Glutamatergic neuron (in vitro differentiated cells): ENCODE measurements at regions not wholly inside any gene's neighbourhood (a gene's known extent, or its start where the extent isn't known, plus 50 kb on each side); places are given as distances from the start of the nearest gene placed in this dataset.

Source experiments
- DNase-seq: peaks from one replicate; pipeline ENCODE4 v3.0.0; 2022
- H3K27ac Mint-ChIP-seq: one replicate; pipeline ENCODE4 v1.8.0; 2020; ENCODE audit warnings: mild to moderate bottlenecking, mixed read lengths, inconsistent platforms; ENCODE audit not compliant: unreplicated experiment
- H3K27me3 Mint-ChIP-seq: one replicate; pipeline ENCODE4 v1.8.0; 2020; ENCODE audit warnings: mild to moderate bottlenecking, moderate library complexity, mixed read lengths, inconsistent platforms; ENCODE audit not compliant: unreplicated experiment
- H3K36me3 Mint-ChIP-seq: one replicate; pipeline ENCODE4 v1.8.0; 2020; ENCODE audit warnings: mild to moderate bottlenecking, mixed read lengths, inconsistent platforms; ENCODE audit not compliant: unreplicated experiment
- H3K4me1 Mint-ChIP-seq: one replicate; pipeline ENCODE4 v1.8.0; 2020; ENCODE audit warnings: mild to moderate bottlenecking, low read depth, mixed read lengths, inconsistent platforms; ENCODE audit not compliant: unreplicated experiment
- H3K4me3 Mint-ChIP-seq: one replicate; pipeline ENCODE4 v1.8.0; 2020; ENCODE audit warnings: mild to moderate bottlenecking, mixed read lengths, inconsistent platforms; ENCODE audit not compliant: unreplicated experiment
- H3K9me3 Mint-ChIP-seq: one replicate; pipeline ENCODE4 v1.8.0; 2020; ENCODE audit warnings: mild to moderate bottlenecking, moderate library complexity, mixed read lengths, inconsistent platforms; ENCODE audit not compliant: unreplicated experiment
- TF ChIP-seq, protein P1 (sequence below): fragments of 200-600 bp; sonication (generic); IDR thresholded peaks from one replicate; pipeline ENCODE4 v1.5.0; 2021; ENCODE audit not compliant: partially characterized antibody, unreplicated experiment

DNA sequence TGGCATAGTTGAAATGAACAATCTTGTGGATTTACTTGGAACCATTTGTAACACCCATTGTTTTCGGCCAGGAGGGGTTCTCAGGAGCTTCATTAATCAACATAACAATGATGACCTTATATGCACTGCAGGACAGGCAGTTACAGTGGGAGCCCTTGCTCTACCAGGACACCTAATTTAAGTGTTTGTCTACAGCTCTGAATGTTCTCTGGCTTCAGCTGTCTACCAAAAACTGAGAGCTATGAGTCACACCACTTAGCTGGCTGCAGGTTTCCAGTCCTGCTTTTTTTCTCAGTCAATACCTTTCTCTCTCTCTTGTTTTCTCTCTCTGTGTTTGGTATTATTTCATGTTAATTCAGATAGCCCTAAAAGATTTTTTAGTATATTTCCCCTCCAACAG lies 105.4 kb upstream of the MBNL2 start:
- H3K4me1 Mint-ChIP-seq: peaks cover 4% of the 10 kb centered on the region
- no peak overlapping the region for H3K27ac Mint-ChIP-seq
- no peak overlapping the region for H3K4me3 Mint-ChIP-seq
- no peaks in the 10 kb centered on the region for H3K36me3 Mint-ChIP-seq
- TF ChIP-seq, protein P1, sequence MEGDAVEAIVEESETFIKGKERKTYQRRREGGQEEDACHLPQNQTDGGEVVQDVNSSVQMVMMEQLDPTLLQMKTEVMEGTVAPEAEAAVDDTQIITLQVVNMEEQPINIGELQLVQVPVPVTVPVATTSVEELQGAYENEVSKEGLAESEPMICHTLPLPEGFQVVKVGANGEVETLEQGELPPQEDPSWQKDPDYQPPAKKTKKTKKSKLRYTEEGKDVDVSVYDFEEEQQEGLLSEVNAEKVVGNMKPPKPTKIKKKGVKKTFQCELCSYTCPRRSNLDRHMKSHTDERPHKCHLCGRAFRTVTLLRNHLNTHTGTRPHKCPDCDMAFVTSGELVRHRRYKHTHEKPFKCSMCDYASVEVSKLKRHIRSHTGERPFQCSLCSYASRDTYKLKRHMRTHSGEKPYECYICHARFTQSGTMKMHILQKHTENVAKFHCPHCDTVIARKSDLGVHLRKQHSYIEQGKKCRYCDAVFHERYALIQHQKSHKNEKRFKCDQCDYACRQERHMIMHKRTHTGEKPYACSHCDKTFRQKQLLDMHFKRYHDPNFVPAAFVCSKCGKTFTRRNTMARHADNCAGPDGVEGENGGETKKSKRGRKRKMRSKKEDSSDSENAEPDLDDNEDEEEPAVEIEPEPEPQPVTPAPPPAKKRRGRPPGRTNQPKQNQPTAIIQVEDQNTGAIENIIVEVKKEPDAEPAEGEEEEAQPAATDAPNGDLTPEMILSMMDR: no peak
- peaks cover under 1% of the 10 kb centered on the region for H3K27me3 Mint-ChIP-seq
- DNase-seq: no peak
- H3K9me3 Mint-ChIP-seq: no peaks in the 10 kb centered on the region

DNA sequence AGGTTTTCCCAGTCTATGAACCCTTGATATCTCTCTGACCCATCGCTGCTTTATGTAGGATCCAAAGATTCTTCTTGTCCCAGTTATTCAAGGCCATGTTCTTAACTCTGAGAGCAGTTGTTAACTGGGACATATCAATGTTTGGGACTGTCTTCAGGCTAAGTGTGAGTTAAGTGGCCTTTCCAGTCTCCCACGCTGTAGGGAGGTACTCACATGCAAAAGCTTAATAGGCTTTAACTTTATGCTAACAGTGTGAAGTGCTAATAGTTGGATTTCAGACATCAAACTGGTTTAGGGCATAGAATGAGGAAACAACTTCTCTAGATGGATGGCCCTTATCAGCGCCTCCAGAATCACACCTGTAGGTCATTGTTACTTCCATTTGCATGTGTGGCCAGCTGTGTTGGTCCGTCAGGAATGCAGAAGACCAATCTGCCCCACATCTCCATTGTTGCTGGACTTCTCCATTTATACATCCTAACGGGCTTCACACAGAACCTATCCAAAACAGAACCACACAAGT lies 104.7 kb upstream of the MBNL2 start:
- Mint-ChIP-seq H3K27ac (no peak overlapping the region), H3K4me3 (no peak overlapping the region), H3K27me3 (no peaks in the 10 kb centered on the region), H3K36me3 (no peaks in the 10 kb centered on the region), H3K4me1 (peaks cover 4% of the 10 kb centered on the region), H3K9me3 (no peaks in the 10 kb centered on the region)
- no peak for DNase-seq
- TF ChIP-seq, protein P1: no peak

DNA sequence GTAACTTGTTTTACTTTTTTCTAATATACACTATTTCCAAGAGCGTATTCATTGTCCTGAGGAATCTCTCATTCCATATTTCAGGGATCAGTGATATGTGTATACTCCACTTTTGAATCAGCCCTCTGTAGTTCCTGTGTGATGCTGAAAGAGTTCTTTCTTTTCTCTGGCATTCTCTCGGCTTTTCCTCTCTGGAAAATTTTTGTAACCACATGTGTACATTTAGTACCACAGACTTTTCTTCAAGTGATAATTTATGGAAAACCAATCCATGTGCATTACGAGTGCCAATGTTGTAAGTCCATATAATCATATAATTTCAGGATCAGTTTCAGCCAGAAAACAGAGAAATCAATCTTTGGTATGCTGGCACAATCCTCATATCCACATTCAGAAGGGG lies 102.2 kb upstream of the MBNL2 start:
- Mint-ChIP-seq H3K36me3 (no peaks in the 10 kb centered on the region), H3K4me3 (no peak overlapping the region), H3K9me3 (no peaks in the 10 kb centered on the region), H3K27ac (no peak overlapping the region), H3K4me1 (peaks cover 11% of the 10 kb centered on the region), H3K27me3 (no peaks in the 10 kb centered on the region)
- TF ChIP-seq, protein P1: no peak
- DNase-seq: no peak

DNA sequence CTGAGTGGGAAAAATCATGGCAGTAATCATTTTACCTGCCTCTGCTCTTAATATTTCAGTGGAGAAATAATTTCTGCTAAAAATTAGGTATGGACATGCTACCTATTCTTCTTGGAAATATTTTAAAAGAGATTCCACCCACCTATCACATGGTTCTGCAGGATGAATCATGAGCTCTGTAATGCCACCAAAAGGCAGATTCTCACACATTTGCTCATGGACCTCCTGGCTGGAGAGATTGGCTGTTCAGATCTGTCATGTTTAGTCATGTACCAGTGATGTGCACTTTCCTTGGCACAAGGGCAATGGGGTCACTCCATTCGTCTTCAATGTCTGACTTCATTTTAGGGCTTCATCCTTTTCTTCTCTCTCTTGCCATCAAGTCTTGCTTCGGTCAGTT lies 101.8 kb upstream of the MBNL2 start:
- Mint-ChIP-seq H3K27me3 (no peaks in the 10 kb centered on the region), H3K9me3 (no peaks in the 10 kb centered on the region), H3K27ac (no peak overlapping the region), H3K36me3 (no peaks in the 10 kb centered on the region), H3K4me1 (peaks cover 12% of the 10 kb centered on the region), H3K4me3 (no peak overlapping the region)
- no peak for DNase-seq
- TF ChIP-seq, protein P1: no peak

DNA sequence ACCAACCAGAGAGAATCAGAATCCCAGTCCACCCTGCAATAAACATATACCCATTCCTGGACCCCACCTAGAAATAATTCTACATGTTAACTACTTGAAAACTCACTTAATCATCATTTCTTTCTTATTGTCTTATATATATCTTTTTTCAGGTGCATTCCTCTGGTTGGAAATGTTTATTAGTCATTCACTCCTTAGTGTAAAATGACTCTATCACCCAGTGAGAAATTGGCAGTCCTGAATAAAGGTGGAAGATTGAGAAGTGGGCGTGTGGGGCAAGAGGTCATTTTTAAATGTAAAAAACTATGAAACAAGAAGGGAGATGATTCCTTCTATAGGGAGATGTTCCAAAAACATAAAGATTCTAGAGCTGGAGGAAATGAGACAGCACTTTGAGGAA lies 101.2 kb upstream of the MBNL2 start:
- Mint-ChIP-seq H3K9me3 (no peaks in the 10 kb centered on the region), H3K27ac (no peak overlapping the region), H3K36me3 (no peaks in the 10 kb centered on the region), H3K4me3 (no peak overlapping the region), H3K27me3 (no peaks in the 10 kb centered on the region), H3K4me1 (peaks cover 16% of the 10 kb centered on the region)
- no peak for DNase-seq
- TF ChIP-seq, protein P1: no peak
